Mesothelial cell of epicardium (in vitro differentiated cells): ENCODE measurements at regions not wholly inside any gene's neighbourhood (a gene's known extent, or its start where the extent isn't known, plus 50 kb on each side); places are given as distances from the start of the nearest gene placed in this dataset.

Experiments used
- DNase-seq, 2 experiments: peaks; one replicate each; pipeline ENCODE4 v3.0.0; 2021; ENCODE audit warnings: low spot score in 2 of 2; ENCODE audit not compliant: unreplicated experiment in 2 of 2
- H3K27ac Mint-ChIP-seq: 2 replicates; pipeline ENCODE4 v1.8.0; 2021; ENCODE audit warnings: mixed read lengths
- H3K27me3 Mint-ChIP-seq: 2 replicates; pipeline ENCODE4 v1.8.0; 2021; ENCODE audit warnings: low read depth, mixed read lengths
- H3K36me3 Mint-ChIP-seq: 2 replicates; pipeline ENCODE4 v1.8.0; 2021; ENCODE audit warnings: mixed read lengths
- H3K4me1 Mint-ChIP-seq: 2 replicates; pipeline ENCODE4 v1.8.0; 2021; ENCODE audit warnings: mixed read lengths
- H3K4me3 Mint-ChIP-seq: 2 replicates; pipeline ENCODE4 v1.8.0; 2021; ENCODE audit warnings: mild to moderate bottlenecking, moderate library complexity, mixed read lengths
- H3K9me3 Mint-ChIP-seq: 2 replicates; pipeline ENCODE4 v1.8.0; 2021; ENCODE audit warnings: mixed read lengths
- TF ChIP-seq, protein P1 (sequence below): fragments of 200-600 bp; sonication (generic); IDR thresholded peaks from one replicate; pipeline ENCODE4 v1.5.0; 2021; ENCODE audit warnings: antibody characterized with exemption; ENCODE audit not compliant: unreplicated experiment

DNA sequence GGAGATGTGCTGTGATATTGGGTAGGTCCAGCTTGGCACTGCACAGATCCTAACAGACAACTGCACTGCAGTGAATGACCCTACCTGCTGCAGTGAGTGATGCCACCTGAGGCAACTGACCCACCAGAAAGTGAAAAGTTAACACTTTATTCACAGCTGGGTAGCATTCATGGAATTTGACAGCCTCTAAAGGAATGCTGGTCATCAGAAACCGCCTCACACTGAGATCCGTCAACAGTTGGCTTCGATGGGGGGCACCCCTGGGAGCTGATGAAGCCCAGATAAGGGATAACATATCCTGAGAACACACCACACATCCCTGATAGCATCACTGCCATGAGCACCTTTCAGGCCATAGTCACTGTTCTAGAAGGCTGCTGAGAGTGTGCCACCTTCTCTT is 272.4 kb upstream of the CRY1 start:
- no peak for DNase-seq
- no peak overlapping the region for H3K4me3 Mint-ChIP-seq
- peaks cover 28% of the 10 kb centered on the region for H3K27me3 Mint-ChIP-seq
- H3K36me3 Mint-ChIP-seq: no peaks in the 10 kb centered on the region
- peaks cover 1% of the 10 kb centered on the region for H3K4me1 Mint-ChIP-seq
- no peak overlapping the region for H3K27ac Mint-ChIP-seq
- H3K9me3 Mint-ChIP-seq: no peaks in the 10 kb centered on the region
- TF ChIP-seq, protein P1, sequence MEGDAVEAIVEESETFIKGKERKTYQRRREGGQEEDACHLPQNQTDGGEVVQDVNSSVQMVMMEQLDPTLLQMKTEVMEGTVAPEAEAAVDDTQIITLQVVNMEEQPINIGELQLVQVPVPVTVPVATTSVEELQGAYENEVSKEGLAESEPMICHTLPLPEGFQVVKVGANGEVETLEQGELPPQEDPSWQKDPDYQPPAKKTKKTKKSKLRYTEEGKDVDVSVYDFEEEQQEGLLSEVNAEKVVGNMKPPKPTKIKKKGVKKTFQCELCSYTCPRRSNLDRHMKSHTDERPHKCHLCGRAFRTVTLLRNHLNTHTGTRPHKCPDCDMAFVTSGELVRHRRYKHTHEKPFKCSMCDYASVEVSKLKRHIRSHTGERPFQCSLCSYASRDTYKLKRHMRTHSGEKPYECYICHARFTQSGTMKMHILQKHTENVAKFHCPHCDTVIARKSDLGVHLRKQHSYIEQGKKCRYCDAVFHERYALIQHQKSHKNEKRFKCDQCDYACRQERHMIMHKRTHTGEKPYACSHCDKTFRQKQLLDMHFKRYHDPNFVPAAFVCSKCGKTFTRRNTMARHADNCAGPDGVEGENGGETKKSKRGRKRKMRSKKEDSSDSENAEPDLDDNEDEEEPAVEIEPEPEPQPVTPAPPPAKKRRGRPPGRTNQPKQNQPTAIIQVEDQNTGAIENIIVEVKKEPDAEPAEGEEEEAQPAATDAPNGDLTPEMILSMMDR: no peak

DNA sequence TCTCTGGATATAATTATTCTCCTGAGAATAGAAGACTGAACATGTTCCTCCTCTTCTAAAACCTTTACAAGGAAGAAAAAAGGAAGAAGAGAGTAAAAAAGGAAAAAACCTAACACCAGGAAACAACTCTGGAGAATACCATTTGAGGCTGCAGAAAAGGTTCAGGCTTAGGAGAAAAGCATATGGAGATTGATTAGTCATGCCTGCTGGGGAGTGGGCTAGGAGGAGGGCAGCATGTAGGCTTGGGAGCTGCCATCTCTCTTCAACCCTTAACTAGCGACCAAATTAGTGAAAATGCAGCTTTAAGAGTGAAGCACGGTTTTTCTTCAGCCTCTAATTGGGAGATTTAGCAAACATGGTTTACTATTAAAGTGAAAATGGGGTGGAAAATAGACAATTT is 273.0 kb upstream of the CRY1 start:
- H3K36me3 Mint-ChIP-seq: no peaks in the 10 kb centered on the region

DNA sequence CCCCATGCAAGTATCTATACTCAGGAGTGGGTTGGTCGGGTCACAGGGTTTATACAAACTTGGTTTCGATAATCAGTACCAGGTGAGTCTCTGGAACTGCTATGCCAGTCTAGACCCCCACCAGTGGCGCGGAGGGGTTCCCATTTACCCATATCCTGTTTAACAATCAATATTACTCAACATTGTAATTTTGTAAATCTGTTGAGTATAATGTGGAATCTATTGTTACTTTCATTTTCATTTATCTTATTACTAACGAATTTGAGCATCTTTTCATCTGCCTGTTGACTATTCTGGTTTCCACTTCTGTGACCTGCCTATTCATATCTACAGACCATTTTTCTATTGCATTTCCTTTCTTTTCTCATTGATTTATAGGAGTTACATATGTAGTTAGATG is 275.2 kb upstream of the CRY1 start:
- H3K27ac Mint-ChIP-seq: no peak overlapping the region
- H3K4me3 Mint-ChIP-seq: no peak overlapping the region
- H3K4me1 Mint-ChIP-seq: peaks cover 4% of the 10 kb centered on the region
- no peak for DNase-seq
- H3K36me3 Mint-ChIP-seq: no peaks in the 10 kb centered on the region
- H3K9me3 Mint-ChIP-seq: no peaks in the 10 kb centered on the region
- TF ChIP-seq, protein P1: no peak
- H3K27me3 Mint-ChIP-seq: peaks cover 26% of the 10 kb centered on the region

More for the DNA sequence above, 273.0 kb upstream of the CRY1 start:
- TF ChIP-seq, protein P1: no peak
- Mint-ChIP-seq H3K4me1 (peaks cover 4% of the 10 kb centered on the region), H3K9me3 (no peaks in the 10 kb centered on the region), H3K27me3 (peaks cover 28% of the 10 kb centered on the region), H3K27ac (no peak overlapping the region), H3K4me3 (no peak overlapping the region)
- DNase-seq: no peak

DNA sequence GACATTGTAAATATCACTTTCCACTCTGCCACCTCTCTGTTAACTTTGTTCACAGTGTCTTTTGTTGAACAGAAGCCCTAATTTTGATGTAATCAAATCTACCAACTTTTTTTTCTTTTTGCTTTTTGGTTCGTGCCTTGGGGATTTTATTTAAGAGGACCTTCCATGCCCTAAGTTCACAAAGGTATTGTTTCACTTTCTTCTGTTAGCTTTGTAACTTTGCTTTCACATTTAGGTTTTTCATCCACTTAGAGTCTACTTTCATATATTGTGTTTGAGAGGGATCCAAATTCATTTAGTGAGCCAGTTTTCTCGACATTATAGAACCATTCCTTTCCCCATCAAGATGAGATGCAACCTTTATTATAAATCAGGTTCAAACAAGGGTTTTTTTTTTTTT is 275.7 kb upstream of the CRY1 start:
- Mint-ChIP-seq H3K27me3 (peaks cover 26% of the 10 kb centered on the region), H3K36me3 (no peaks in the 10 kb centered on the region), H3K4me3 (no peak overlapping the region), H3K4me1 (peaks cover 4% of the 10 kb centered on the region), H3K27ac (no peak overlapping the region), H3K9me3 (no peaks in the 10 kb centered on the region)
- TF ChIP-seq, protein P1: no peak
- no peak for DNase-seq

DNA sequence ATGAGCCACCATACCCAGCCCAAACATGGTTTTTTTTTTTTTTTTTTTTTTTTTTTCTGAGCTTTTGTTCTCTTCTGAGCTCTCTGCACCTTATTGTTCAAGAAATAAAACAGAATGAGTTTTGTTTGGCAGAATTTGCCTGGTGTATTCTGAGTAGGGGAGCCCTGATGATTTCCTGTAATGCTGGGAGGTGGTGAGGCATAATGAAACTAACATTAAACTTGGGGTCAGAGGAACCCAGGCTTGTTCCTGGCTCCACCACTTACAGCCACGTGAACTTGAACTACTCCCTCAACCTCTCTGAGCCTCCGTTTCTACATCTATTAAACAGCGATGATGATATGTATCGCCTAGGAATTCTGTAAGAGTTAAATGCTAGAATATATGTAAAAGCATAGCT is 276.3 kb upstream of the CRY1 start:
- Mint-ChIP-seq H3K27me3 (peaks cover 26% of the 10 kb centered on the region), H3K27ac (no peak overlapping the region), H3K9me3 (no peaks in the 10 kb centered on the region), H3K4me1 (peaks cover 8% of the 10 kb centered on the region), H3K36me3 (no peaks in the 10 kb centered on the region), H3K4me3 (no peak overlapping the region)
- TF ChIP-seq, protein P1: no peak
- DNase-seq: no peak

DNA sequence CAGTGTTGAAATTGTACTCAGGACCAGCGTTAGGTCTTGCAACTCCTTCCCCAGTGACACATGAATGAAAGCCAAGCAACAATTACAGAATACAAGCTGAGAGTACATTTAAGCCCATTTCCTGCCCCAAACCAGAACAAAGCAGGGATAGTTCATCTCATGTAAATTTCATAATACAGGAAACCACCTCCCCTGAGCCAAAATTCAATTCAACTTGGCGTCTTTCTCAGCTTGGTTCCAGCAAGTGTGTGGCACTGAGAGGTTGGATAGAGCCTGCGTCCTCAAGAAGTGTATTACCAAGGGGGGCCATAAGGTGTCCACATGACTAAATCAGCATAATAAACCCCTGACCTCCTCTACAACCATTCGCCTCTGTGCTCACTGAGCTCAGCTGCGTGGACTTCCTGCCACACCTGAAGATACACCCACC is 278.9 kb upstream of the CRY1 start:
- H3K4me3 Mint-ChIP-seq: no peak overlapping the region
- H3K4me1 Mint-ChIP-seq: peaks cover 8% of the 10 kb centered on the region
- DNase-seq: no peak
- no peak overlapping the region for H3K27ac Mint-ChIP-seq
- peaks cover 21% of the 10 kb centered on the region for H3K27me3 Mint-ChIP-seq
- H3K36me3 Mint-ChIP-seq: no peaks in the 10 kb centered on the region
- TF ChIP-seq, protein P1: no peak
- H3K9me3 Mint-ChIP-seq: no peaks in the 10 kb centered on the region
